ENCODE measurements at regions not wholly inside any gene's neighbourhood (a gene's known extent, or its start where the extent isn't known, plus 50 kb on each side); places are given as distances from the start of the nearest gene placed in this dataset.

GRCh38 chr12:60630796-60631195 lies 1035.0 kb downstream of the SLC16A7 start:
- TF ChIP-seq SUZ12 (IDR thresholded peaks at IDR 0.05), result no peak
- no peak for TF ChIP-seq BHLHE40 (IDR thresholded peaks at IDR 0.05; ENCODE audit: borderline replicate concordance)
- no peak for TF ChIP-seq ELF4 (IDR thresholded peaks at IDR 0.05)
- TF ChIP-seq SP1 (IDR thresholded peaks at IDR 0.05), result no peak
- no peak for TF ChIP-seq TARDBP (IDR thresholded peaks at IDR 0.05)
- TF ChIP-seq FOXK2 (IDR thresholded peaks at IDR 0.05), result no peak
- TF ChIP-seq LEF1 (IDR thresholded peaks at IDR 0.05; ENCODE audit: borderline replicate concordance), result no peak

Data from HEK293T (cell line).